Upper lobe of left lung (tissue), 4 donors: ENCODE measurements at regions not wholly inside any gene's neighbourhood (a gene's known extent, or its start where the extent isn't known, plus 50 kb on each side); places are given as distances from the start of the nearest gene placed in this dataset.

Experiments used
- CTCF ChIP-seq, 6 experiments: fragments of 450-650 bp in 4 of 6; fragments of 200-600 bp in 2 of 6; sonication (generic) in 2 of 6; IDR thresholded peaks; one replicate each; pipeline ENCODE4 v1.5.1; 2016 to 2019; ENCODE audit warnings: antibody characterized with exemption in 6 of 6
- EP300 ChIP-seq, 4 donors: sonication (generic); formaldehyde crosslinking; IDR thresholded peaks; one replicate each; pipeline ENCODE4 v1.5.1; 2017; ENCODE audit warnings: antibody characterized with exemption in 4 of 4, control low read depth in 2 of 4
- POLR2A ChIP-seq, 4 donors: fragments of 450-650 bp; IDR thresholded peaks; one replicate each; pipeline ENCODE4 v1.5.1; 2016 to 2017; ENCODE audit warnings: antibody characterized with exemption in 4 of 4, mild to moderate bottlenecking in 2 of 4

- TF ChIP-seq CTCF (IDR thresholded peaks at IDR 0.05) (no peak), EP300 (IDR thresholded peaks at IDR 0.05) (no peak), POLR2A (IDR thresholded peaks at IDR 0.05) (no peak)
Observed at GRCh38 chr5:63205976-63206375, 627.4 kb downstream of the LRRC70 start.
